ENCODE measurements at regions not wholly inside any gene's neighbourhood (a gene's known extent, or its start where the extent isn't known, plus 50 kb on each side); places are given as distances from the start of the nearest gene placed in this dataset.

DNA sequence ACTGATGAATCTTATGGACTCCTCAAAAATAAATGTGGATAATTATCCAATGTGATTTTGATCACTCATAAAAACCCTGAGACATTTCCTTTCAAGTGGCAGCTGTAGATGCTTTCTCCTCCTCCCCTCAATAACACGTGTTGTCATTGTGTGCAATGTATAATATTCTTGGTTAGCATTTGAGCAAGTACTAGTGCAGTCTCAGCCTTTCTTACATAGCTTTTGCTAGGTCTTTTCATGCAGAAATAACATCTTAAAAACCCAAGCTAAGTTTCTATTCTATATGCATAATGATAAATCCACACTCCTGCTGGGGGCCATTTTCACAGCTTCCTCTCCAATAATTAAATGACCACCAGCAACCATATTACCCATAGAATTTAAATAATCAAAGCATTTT is 1835.2 kb upstream of the NUDT12 start:
- H3K4me3 ChIP-seq (ENCODE audit: low read depth, low read length): no peak overlapping the region
- DNase-seq (ENCODE audit: low read depth, low spot score): no peak
- in situ Hi-C loops (cut with HindIII; ENCODE audit: low sequenced_read_pairs): no loop called here
- TF ChIP-seq, protein P1, sequence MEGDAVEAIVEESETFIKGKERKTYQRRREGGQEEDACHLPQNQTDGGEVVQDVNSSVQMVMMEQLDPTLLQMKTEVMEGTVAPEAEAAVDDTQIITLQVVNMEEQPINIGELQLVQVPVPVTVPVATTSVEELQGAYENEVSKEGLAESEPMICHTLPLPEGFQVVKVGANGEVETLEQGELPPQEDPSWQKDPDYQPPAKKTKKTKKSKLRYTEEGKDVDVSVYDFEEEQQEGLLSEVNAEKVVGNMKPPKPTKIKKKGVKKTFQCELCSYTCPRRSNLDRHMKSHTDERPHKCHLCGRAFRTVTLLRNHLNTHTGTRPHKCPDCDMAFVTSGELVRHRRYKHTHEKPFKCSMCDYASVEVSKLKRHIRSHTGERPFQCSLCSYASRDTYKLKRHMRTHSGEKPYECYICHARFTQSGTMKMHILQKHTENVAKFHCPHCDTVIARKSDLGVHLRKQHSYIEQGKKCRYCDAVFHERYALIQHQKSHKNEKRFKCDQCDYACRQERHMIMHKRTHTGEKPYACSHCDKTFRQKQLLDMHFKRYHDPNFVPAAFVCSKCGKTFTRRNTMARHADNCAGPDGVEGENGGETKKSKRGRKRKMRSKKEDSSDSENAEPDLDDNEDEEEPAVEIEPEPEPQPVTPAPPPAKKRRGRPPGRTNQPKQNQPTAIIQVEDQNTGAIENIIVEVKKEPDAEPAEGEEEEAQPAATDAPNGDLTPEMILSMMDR (IDR thresholded peaks at IDR 0.05; ENCODE audit: low read depth, low read length): no peak

DNA sequence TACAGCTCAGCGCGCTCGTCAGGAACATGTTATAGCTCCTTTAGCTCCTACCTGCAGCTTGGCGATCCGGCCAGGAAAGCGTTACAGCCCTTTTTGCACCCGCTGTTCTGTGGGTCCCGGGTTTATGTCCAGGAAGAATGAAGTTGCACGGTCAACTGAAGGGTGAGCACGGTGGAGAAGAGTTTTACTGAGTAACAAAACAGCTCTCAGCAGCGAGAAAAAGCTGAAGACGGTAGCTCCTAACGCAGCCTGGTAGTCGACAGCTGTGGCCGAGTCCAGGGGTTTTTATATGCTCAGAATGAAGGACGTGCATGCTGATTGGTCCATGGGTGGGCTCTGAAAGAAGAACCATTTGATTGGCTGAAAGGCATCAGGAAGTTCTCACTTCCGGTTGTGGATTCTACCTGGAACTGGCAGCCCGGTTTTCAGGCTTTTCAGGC is 1830.1 kb upstream of the NUDT12 start:
- H3K4me3 ChIP-seq (ENCODE audit: low read depth, low read length): no peak overlapping the region
- in situ Hi-C loops (cut with HindIII; ENCODE audit: low sequenced_read_pairs): no loop called here
- TF ChIP-seq, protein P1 (IDR thresholded peaks at IDR 0.05; ENCODE audit: low read depth, low read length): no peak
- no peak for DNase-seq (ENCODE audit: low read depth, low spot score)

DNA sequence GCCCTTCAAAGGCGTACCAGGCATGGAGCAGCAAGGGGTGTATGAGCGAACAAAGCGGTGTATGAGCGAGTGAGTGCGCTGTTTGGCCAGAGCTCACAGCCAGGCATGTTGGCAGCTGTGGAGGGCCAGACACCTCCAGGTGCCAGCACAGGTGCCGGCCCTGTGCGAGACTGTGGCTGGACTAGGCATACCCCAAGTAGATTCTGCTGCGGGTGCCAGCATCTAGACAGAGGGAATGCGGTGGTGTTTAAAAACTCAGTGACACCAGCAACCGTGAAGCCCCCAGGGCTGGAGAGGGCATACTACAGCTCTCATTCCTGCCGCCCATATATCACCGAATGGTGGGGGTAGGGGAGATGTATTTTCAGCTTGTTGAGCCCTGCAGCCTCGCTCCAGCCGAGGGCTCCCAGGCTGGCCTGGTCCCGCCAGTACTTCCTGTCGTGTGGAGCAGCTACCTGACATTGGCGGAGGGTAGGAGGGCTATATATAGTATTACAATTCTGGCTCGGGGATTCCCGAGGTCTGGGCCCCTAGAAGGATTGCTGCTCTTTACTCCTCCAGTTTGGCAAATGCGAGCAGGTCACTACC is 1829.6 kb upstream of the NUDT12 start:
- TF ChIP-seq, protein P1 (IDR thresholded peaks at IDR 0.05; ENCODE audit: low read depth, low read length): no peak
- H3K4me3 ChIP-seq (ENCODE audit: low read depth, low read length): no peak overlapping the region
- in situ Hi-C loops (cut with HindIII; ENCODE audit: low sequenced_read_pairs): no loop called here
- DNase-seq (ENCODE audit: low read depth, low spot score): no peak

DNA sequence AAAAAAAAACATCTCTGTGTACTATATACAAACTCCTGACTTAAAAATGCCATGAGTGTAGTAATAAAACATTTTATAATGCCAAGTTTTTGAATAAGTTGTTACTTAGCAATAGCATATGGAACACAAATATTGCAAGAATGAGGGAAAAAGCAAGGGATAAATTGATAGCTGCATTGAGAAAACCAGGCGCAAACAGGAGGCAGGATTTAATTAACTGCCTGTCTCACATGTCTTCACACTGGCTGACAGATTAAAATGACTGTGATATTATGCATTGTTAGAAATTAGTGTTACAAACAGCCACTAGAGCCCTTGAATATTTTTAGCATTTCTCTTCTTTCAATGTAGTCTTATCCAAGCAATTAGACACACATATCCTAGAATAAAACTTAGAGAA is 1817.5 kb upstream of the NUDT12 start:
- H3K4me3 ChIP-seq (ENCODE audit: low read depth, low read length): no peak overlapping the region
- DNase-seq (ENCODE audit: low read depth, low spot score): no peak
- TF ChIP-seq, protein P1 (IDR thresholded peaks at IDR 0.05; ENCODE audit: low read depth, low read length): no peak
- in situ Hi-C loops (cut with HindIII; ENCODE audit: low sequenced_read_pairs): no loop called here

DNA sequence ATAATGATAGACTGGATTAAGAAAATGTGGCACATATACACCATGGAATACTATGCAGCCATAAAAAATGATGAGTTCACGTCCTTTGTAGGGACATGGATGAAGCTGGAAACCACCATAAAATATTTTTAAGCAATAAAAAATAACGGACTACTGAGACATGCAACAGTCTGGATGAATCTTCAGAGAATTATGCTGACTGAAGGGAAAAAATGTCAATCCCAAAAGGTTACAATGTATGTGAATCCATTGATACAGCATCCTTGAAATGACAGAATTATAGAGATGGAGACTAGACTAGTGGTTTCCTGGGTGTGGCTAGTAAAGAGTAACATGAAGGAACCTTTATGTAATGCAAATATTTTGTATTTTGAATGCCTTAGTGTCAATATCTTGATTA is 1808.6 kb upstream of the NUDT12 start:
- TF ChIP-seq, protein P1 (IDR thresholded peaks at IDR 0.05; ENCODE audit: low read depth, low read length): no peak
- in situ Hi-C loops (cut with HindIII; ENCODE audit: low sequenced_read_pairs): no loop called here

DNA sequence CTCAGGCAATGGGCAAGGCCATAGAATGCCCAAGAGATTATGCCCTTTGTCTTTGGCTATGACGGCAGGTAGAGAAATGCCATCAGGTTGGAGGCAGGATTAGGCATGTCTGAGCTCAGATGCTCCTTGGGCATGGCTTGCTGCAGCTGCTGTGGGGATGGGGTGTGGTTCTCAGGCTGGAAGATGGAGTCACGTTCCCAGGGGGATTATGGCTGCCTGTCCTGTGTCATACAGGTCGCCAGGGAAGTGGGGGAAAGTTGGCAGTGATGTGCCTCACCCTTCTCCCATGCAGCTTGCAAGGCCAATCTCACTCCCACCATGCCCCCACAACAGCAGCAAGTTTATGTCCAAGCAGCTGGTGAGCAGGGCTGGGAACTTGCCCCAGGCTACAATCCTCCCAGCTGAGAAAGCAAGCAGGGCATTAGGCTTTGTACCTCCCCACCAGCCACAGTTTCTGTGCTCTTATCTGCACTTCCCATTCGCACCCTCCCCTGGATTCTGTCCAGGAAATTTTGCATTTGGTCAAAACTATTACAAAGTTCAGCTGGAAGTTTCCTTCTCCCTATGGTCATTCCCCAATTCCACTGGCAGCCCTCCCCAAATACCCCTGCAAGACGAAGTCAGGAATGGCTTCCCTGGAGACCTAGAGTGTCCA is 1788.0 kb upstream of the NUDT12 start:
- no peak overlapping the region for H3K4me3 ChIP-seq (ENCODE audit: low read depth, low read length)
- TF ChIP-seq, protein P1 (IDR thresholded peaks at IDR 0.05; ENCODE audit: low read depth, low read length): no peak
- DNase-seq (ENCODE audit: low read depth, low spot score): no peak
- in situ Hi-C loops (cut with HindIII; ENCODE audit: low sequenced_read_pairs): no loop called here

More for the DNA sequence above, 1808.6 kb upstream of the NUDT12 start:
- H3K4me3 ChIP-seq (ENCODE audit: low read depth, low read length): no peak overlapping the region
- DNase-seq (ENCODE audit: low read depth, low spot score): no peak
